GM18505 (cell line): ENCODE measurements at regions not wholly inside any gene's neighbourhood (a gene's known extent, or its start where the extent isn't known, plus 50 kb on each side); places are given as distances from the start of the nearest gene placed in this dataset.

Experiments
- ATAC-seq: cut with Tn5 transposase; IDR thresholded peaks from one replicate; pipeline ENCODE4 v1.9.1; 2021; ENCODE audit not compliant: unreplicated experiment
- POLR2A ChIP-seq: IDR thresholded peaks from 4 replicates; pipeline ENCODE4 v1.6.1; 2011; ENCODE audit warnings: borderline replicate concordance; ENCODE audit not compliant: insufficient read depth, insufficient read length; ENCODE audit errors: extremely low read depth

- peak; percentile 58 for ATAC-seq
- no peak for TF ChIP-seq POLR2A
These were observed 544.5 kb downstream of the CSNK1G3 start for GRCh38 chr5:124056326-124056990.

- no peak for ATAC-seq
These were observed 543.8 kb downstream of the CSNK1G3 start for GRCh38 chr5:124055751-124056150.

GRCh38 chr5:124054564-124054963, 542.6 kb downstream of the CSNK1G3 start:
- ATAC-seq = no peak
- TF ChIP-seq POLR2A = no peak

More at GRCh38 chr5:124055751-124056150, 543.8 kb downstream of the CSNK1G3 start:
- no peak for TF ChIP-seq POLR2A

- no peak for ATAC-seq
- TF ChIP-seq POLR2A = no peak
These were observed 541.4 kb downstream of the CSNK1G3 start for GRCh38 chr5:124053340-124053739.

- TF ChIP-seq POLR2A = no peak
- no peak for ATAC-seq
These were observed 540.2 kb downstream of the CSNK1G3 start for GRCh38 chr5:124052201-124052600.

- no peak for TF ChIP-seq POLR2A
- ATAC-seq = no peak
These were observed 538.3 kb downstream of the CSNK1G3 start for GRCh38 chr5:124050120-124050770.

GRCh38 chr5:124045412-124045811, 533.4 kb downstream of the CSNK1G3 start:
- no peak for TF ChIP-seq POLR2A
- ATAC-seq = no peak

GRCh38 chr5:124044613-124045012, 532.6 kb downstream of the CSNK1G3 start:
- TF ChIP-seq POLR2A = no peak
- ATAC-seq = no peak

- no peak for TF ChIP-seq POLR2A
- ATAC-seq = no peak
These were observed 531.5 kb downstream of the CSNK1G3 start for GRCh38 chr5:124043456-124043855.

- no peak for TF ChIP-seq POLR2A
- no peak for ATAC-seq
These were observed 528.8 kb downstream of the CSNK1G3 start for GRCh38 chr5:124040799-124041198.

- ATAC-seq = no peak
- TF ChIP-seq POLR2A = no peak
These were observed 527.4 kb downstream of the CSNK1G3 start for GRCh38 chr5:124039410-124039809.

- no peak for ATAC-seq
- no peak for TF ChIP-seq POLR2A
These were observed 524.8 kb downstream of the CSNK1G3 start for GRCh38 chr5:124036786-124037185.

- TF ChIP-seq POLR2A = no peak
- ATAC-seq = peak; percentile 99
These were observed 523.0 kb downstream of the CSNK1G3 start for GRCh38 chr5:124034963-124035362.

GRCh38 chr5:124034083-124034700, 522.2 kb downstream of the CSNK1G3 start:
- no peak for ATAC-seq
- no peak for TF ChIP-seq POLR2A
